NCI-H2107 treated with DMSO at 0.1 percent for 48 hours (cell line): ENCODE measurements at regions not wholly inside any gene's neighbourhood (a gene's known extent, or its start where the extent isn't known, plus 50 kb on each side); places are given as distances from the start of the nearest gene placed in this dataset.

Experiments used
- DNase-seq: peaks from one replicate; lab custom pipeline; 2025; ENCODE audit not compliant: unreplicated experiment; lab: John Stamatoyannopoulos, UW

GRCh38 chr9:11457825-11458790 lies 845.3 kb upstream of the PTPRD start:
- no peak for DNase-seq

GRCh38 chr9:11469745-11470144 lies 856.9 kb upstream of the PTPRD start:
- DNase-seq, result no peak

- no peak for DNase-seq
Observed at GRCh38 chr9:11471321-11471720, 858.5 kb upstream of the PTPRD start.

GRCh38 chr9:11500780-11501179 lies 888.0 kb upstream of the PTPRD start:
- DNase-seq, result no peak

- DNase-seq, result no peak
Observed at GRCh38 chr9:11506980-11507379, 894.2 kb upstream of the PTPRD start.

- DNase-seq, result no peak
Observed at GRCh38 chr9:11537566-11537965, 924.8 kb upstream of the PTPRD start.

GRCh38 chr9:11542781-11543180 lies 930.0 kb upstream of the PTPRD start:
- DNase-seq, result no peak

GRCh38 chr9:11546231-11546630 lies 933.4 kb upstream of the PTPRD start:
- DNase-seq, result no peak

GRCh38 chr9:11549311-11549794 lies 936.6 kb upstream of the PTPRD start:
- DNase-seq, result no peak

GRCh38 chr9:11551106-11551505 lies 938.3 kb upstream of the PTPRD start:
- DNase-seq, result no peak

- DNase-seq, result no peak
Observed at GRCh38 chr9:11558043-11558442, 945.2 kb upstream of the PTPRD start.

GRCh38 chr9:11559001-11559776 lies 946.4 kb upstream of the PTPRD start:
- no peak for DNase-seq

GRCh38 chr9:11577522-11577921 lies 964.7 kb upstream of the PTPRD start:
- no peak for DNase-seq

- DNase-seq, result no peak
Observed at GRCh38 chr9:11595756-11596155, 983.0 kb upstream of the PTPRD start.

- no peak for DNase-seq
Observed at GRCh38 chr9:11618241-11618805, 1005.5 kb upstream of the PTPRD start.

- DNase-seq, result no peak
Observed at GRCh38 chr9:11632691-11633090, 1019.9 kb upstream of the PTPRD start.

GRCh38 chr9:11646831-11647230 lies 1034.0 kb upstream of the PTPRD start:
- DNase-seq, result no peak

GRCh38 chr9:11653867-11654266 lies 1039.3 kb upstream of the TYRP1 start:
- no peak for DNase-seq

- DNase-seq, result no peak
Observed at GRCh38 chr9:11663913-11664312, 1029.3 kb upstream of the TYRP1 start.

GRCh38 chr9:11676821-11677220 lies 1016.4 kb upstream of the TYRP1 start:
- no peak for DNase-seq

- DNase-seq, result no peak
Observed at GRCh38 chr9:11686733-11687132, 1006.5 kb upstream of the TYRP1 start.

- DNase-seq, result no peak
Observed at GRCh38 chr9:11697126-11697525, 996.1 kb upstream of the TYRP1 start.
